ENCODE measurements at regions not wholly inside any gene's neighbourhood (a gene's known extent, or its start where the extent isn't known, plus 50 kb on each side); places are given as distances from the start of the nearest gene placed in this dataset.
A peak's percentile ranks its signal among the peaks of the same experiment; 100 is the strongest.

DNA sequence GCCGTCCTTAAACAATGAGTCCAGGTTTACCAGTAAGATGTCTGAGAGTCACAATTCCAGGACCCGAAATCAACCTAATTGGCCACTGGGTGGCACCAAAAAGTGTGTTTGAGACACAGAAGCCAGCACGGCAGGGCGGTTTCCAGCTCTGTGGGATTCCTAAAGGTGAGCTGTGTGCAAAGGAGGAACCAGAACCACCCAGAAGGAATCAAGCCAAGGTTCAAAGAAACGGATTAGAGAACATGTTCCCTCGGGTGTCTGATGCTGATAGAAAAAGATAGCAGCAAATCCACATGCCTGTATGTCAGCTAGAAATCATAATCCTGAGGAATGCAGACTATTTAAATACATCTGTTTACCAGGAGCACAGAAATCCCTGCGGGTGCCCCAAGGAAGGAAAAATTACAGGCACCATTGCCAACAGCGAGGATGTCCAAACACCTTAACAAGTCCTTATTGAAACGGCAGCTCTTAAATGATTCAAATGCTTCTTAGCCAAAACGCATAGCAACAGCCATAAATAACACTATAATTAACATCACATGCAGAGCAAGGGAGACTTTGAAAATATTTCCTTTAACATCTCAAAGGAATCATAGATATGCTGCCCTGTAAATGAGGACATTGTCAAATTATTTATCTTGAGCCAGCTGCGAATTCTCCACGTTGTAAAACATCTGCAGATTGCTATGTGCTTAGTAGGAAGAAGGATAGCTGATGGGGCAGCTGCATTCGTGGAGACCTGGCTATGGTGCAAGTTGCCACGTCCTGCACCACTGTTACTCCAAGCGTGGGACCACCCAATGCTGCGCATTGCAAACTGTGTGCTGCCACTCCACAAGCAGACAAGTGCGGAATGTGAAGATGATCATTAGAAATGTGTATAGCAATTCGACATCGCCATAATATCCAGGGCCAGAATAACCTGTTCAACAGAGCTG lies 318.7 kb upstream of the NCKAP5 start:
- no peak overlapping the region for H3K27ac ChIP-seq (ENCODE audit: control insufficient read depth, insufficient read depth)
- ChIA-PET POLR2A (no interaction called here), SMC1A (ENCODE audit: uncharacterized antibody, unreplicated experiment) (interaction anchor here (0.5 to 5.6 kb wide), 20 partner anchors 20 to 534 kb away, joined by 3 to 27 read pairs (median 4); no protein-coding TSS in a partner anchor), RAD21 (ENCODE audit: unreplicated experiment) (interaction anchor here (0.6 to 5.5 kb wide), 17 partner anchors 62 to 565 kb away, joined by 3 to 55 read pairs (median 3); no protein-coding TSS in a partner anchor), CTCF (interaction anchor here (0.5 to 5.8 kb wide), 41 partner anchors 8 to 1028 kb away, joined by 3 to 67 read pairs (median 4); no protein-coding TSS in a partner anchor)
- no peak overlapping the region for H3K4me3 ChIP-seq
- no TSS peak for BruUV-seq (replicated peaks)
- peak; percentile 27 for FAIRE-seq
- H3K9ac ChIP-seq (ENCODE audit: control insufficient read depth, insufficient read depth, low read length) = no peak overlapping the region
- in situ Hi-C loops (cut with MboI) = no loop called here
- no peaks in the 10 kb centered on the region for H3K36me3 ChIP-seq (ENCODE audit: control insufficient read depth in 2 of 2, insufficient read depth in 2 of 2, low read length in 1 of 2)
- H3K27me3 ChIP-seq (replicated peaks in 1 of 2; ENCODE audit: control insufficient read depth in 2 of 2, insufficient read depth in 2 of 2, low read length in 1 of 2) = no peaks in the 10 kb centered on the region; a peak in 2 of 4 replicates
- no peaks in the 10 kb centered on the region for H3K79me2 ChIP-seq (ENCODE audit: control insufficient read depth, insufficient read depth, low read length)
- H4K20me1 ChIP-seq (ENCODE audit: control insufficient read depth, insufficient read depth) = no peaks in the 10 kb centered on the region
- H3K9me3 ChIP-seq (replicated peaks; ENCODE audit: control insufficient read depth, insufficient read depth, low read length) = no peaks in the 10 kb centered on the region
- peak; percentile 21 for DNase-seq (ENCODE audit: low read depth, low spot score)
- no peak overlapping the region for H2AFZ ChIP-seq (ENCODE audit: control insufficient read depth, low read depth, low read length)
- H3K4me2 ChIP-seq (ENCODE audit: control insufficient read depth, insufficient read depth) = no peak overlapping the region
- intact Hi-C loops (cut with micrococcal nuclease; ENCODE audit: unreplicated experiment) = loop anchor here (2.0 to 10.0 kb wide), 6 partner anchors 215 to 564 kb away; no protein-coding TSS in a partner anchor
- no peaks in the 10 kb centered on the region for H3K4me1 ChIP-seq (ENCODE audit: control insufficient read depth, insufficient read depth, low read length)
- ATAC-seq = peak; percentile 94
- WGBS (ENCODE audit: insufficient coverage, insufficient replicate concordance, low lambda C conversion rate, missing lambda C conversion rate) = 36% methylated on average over 19 of the region's 19 CpGs
- TF ChIP-seq CBFB (IDR thresholded peaks at IDR 0.05; ENCODE audit: low read depth) (no peak), HDGF (IDR thresholded peaks at IDR 0.05) (no peak), CREB1 (IDR thresholded peaks at IDR 0.05; ENCODE audit: low read depth) (no peak), YBX1 (IDR thresholded peaks at IDR 0.05) (no peak), SREBF2 (IDR thresholded peaks at IDR 0.05; ENCODE audit: low read length) (no peak), ZNF217 (IDR thresholded peaks at IDR 0.05) (no peak), MYC (IDR thresholded peaks at IDR 0.05; ENCODE audit: insufficient read depth, insufficient read length, insufficient replicate concordance, low read length, severe bottlenecking) (no peak), IKZF2 (IDR thresholded peaks at IDR 0.05) (no peak)
- TF ChIP-seq, protein P1, sequence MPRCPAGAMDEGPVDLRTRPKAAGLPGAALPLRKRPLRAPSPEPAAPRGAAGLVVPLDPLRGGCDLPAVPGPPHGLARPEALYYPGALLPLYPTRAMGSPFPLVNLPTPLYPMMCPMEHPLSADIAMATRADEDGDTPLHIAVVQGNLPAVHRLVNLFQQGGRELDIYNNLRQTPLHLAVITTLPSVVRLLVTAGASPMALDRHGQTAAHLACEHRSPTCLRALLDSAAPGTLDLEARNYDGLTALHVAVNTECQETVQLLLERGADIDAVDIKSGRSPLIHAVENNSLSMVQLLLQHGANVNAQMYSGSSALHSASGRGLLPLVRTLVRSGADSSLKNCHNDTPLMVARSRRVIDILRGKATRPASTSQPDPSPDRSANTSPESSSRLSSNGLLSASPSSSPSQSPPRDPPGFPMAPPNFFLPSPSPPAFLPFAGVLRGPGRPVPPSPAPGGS (IDR thresholded peaks at IDR 0.05; ENCODE audit: borderline replicate concordance, insufficient read depth, low read depth, low read length, poor library complexity, severe bottlenecking) = no peak
- TF ChIP-seq, protein P2, sequence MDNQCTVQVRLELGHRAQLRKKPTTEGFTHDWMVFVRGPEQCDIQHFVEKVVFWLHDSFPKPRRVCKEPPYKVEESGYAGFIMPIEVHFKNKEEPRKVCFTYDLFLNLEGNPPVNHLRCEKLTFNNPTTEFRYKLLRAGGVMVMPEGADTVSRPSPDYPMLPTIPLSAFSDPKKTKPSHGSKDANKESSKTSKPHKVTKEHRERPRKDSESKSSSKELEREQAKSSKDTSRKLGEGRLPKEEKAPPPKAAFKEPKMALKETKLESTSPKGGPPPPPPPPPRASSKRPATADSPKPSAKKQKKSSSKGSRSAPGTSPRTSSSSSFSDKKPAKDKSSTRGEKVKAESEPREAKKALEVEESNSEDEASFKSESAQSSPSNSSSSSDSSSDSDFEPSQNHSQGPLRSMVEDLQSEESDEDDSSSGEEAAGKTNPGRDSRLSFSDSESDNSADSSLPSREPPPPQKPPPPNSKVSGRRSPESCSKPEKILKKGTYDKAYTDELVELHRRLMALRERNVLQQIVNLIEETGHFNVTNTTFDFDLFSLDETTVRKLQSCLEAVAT (IDR thresholded peaks at IDR 0.05) = no peak
- TF ChIP-seq, protein P3, sequence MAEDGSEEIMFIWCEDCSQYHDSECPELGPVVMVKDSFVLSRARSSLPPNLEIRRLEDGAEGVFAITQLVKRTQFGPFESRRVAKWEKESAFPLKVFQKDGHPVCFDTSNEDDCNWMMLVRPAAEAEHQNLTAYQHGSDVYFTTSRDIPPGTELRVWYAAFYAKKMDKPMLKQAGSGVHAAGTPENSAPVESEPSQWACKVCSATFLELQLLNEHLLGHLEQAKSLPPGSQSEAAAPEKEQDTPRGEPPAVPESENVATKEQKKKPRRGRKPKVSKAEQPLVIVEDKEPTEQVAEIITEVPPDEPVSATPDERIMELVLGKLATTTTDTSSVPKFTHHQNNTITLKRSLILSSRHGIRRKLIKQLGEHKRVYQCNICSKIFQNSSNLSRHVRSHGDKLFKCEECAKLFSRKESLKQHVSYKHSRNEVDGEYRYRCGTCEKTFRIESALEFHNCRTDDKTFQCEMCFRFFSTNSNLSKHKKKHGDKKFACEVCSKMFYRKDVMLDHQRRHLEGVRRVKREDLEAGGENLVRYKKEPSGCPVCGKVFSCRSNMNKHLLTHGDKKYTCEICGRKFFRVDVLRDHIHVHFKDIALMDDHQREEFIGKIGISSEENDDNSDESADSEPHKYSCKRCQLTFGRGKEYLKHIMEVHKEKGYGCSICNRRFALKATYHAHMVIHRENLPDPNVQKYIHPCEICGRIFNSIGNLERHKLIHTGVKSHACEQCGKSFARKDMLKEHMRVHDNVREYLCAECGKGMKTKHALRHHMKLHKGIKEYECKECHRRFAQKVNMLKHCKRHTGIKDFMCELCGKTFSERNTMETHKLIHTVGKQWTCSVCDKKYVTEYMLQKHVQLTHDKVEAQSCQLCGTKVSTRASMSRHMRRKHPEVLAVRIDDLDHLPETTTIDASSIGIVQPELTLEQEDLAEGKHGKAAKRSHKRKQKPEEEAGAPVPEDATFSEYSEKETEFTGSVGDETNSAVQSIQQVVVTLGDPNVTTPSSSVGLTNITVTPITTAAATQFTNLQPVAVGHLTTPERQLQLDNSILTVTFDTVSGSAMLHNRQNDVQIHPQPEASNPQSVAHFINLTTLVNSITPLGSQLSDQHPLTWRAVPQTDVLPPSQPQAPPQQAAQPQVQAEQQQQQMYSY (CRISPR knock-in tag; IDR thresholded peaks at IDR 0.05) = no peak
- TF ChIP-seq, protein P4, sequence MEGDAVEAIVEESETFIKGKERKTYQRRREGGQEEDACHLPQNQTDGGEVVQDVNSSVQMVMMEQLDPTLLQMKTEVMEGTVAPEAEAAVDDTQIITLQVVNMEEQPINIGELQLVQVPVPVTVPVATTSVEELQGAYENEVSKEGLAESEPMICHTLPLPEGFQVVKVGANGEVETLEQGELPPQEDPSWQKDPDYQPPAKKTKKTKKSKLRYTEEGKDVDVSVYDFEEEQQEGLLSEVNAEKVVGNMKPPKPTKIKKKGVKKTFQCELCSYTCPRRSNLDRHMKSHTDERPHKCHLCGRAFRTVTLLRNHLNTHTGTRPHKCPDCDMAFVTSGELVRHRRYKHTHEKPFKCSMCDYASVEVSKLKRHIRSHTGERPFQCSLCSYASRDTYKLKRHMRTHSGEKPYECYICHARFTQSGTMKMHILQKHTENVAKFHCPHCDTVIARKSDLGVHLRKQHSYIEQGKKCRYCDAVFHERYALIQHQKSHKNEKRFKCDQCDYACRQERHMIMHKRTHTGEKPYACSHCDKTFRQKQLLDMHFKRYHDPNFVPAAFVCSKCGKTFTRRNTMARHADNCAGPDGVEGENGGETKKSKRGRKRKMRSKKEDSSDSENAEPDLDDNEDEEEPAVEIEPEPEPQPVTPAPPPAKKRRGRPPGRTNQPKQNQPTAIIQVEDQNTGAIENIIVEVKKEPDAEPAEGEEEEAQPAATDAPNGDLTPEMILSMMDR (IDR thresholded peaks at IDR 0.05 in 2 of 3, conservative IDR thresholded peaks at IDR 0.05 in 1 of 3; ENCODE audit: control insufficient read depth in 2 of 3, extremely low read depth in 1 of 3, insufficient read depth in 1 of 3, low read depth in 3 of 3, low read length in 3 of 3) = peak; percentile 57 to 76 (median 70); a peak in 5 of 6 replicates

Data from GM12878 (cell line).